LNCaP clone FGC (cell line): ENCODE measurements at regions not wholly inside any gene's neighbourhood (a gene's known extent, or its start where the extent isn't known, plus 50 kb on each side); places are given as distances from the start of the nearest gene placed in this dataset.
A peak's percentile ranks its signal among the peaks of the same experiment; 100 is the strongest.

Experiments used
- DNase-seq: peaks from one replicate; pipeline ENCODE4 v3.0.0-alpha.2; 2011; ENCODE audit warnings: low read depth
- H3K4me3 ChIP-seq: 2 replicates; pipeline ENCODE4 v1.5.1; 2011; ENCODE audit warnings: mild to moderate bottlenecking, low read depth, low read length, control low read depth
- CTCF ChIP-seq: IDR thresholded peaks from 2 replicates; pipeline ENCODE4 v1.5.1; 2012; ENCODE audit warnings: mild to moderate bottlenecking; ENCODE audit not compliant: control insufficient read depth, insufficient read depth; ENCODE audit errors: extremely low read depth

GRCh38 chr1:84759756-84760155, 69.5 kb upstream of the SSX2IP start:
- no peak for TF ChIP-seq CTCF
- no peak for DNase-seq
- no peak overlapping the region for H3K4me3 ChIP-seq

DNA sequence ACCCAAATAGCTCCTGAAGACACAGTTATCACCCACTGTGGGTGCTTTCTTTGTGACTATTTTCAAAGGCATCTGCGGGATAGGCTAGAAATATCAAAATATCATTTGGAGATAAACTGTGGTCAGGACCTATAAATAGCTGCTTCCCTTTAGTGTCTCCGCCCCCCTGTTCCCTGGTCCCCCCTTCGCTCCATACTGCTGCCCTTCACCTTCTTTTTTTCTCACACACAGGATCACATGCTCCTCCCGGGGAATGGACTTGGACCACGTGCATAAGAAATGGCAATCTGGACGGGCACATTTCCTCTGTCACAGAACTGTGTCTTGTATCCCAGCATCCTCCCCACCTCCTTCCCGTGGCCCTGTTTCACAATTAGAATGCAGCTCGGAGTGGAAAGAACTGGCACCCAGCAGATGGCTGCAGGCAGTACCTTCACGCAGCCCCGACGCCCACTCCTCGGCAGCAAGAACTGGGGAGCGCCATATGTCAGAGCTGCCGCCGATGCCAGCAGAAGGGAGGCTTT, 68.8 kb upstream of the SSX2IP start:
- no peak for DNase-seq
- H3K4me3 ChIP-seq, result no peak overlapping the region
- TF ChIP-seq CTCF, result no peak

GRCh38 chr1:84758476-84758875, 68.2 kb upstream of the SSX2IP start:
- no peak overlapping the region for H3K4me3 ChIP-seq
- no peak for TF ChIP-seq CTCF
- no peak for DNase-seq

DNA sequence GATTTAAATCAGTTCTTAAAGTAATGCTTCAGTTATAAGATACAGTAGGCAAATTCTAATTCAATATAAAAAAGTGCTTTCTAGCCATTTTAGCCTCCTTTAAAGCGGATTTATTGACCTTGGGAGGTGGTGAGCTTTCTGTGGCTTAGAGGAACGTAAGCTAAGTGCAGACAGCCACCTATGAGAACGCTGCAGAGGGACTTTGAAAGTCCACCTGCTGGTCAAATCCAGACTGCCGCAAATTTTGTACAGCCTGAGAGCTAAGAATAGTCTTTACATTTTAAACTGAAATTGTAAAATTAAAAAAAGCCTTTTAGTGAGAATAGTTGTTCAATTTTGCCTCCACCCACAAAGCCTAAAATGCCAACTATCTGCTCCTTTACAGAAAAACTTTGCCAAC, 67.0 kb upstream of the SSX2IP start:
- DNase-seq, result no peak
- no peak overlapping the region for H3K4me3 ChIP-seq
- TF ChIP-seq CTCF, result 0 out of 2 replicates have a peak, but pooled peaks have one; percentile 20

- DNase-seq, result no peak
- no peak for TF ChIP-seq CTCF
- H3K4me3 ChIP-seq, result no peak overlapping the region
These were observed 66.3 kb upstream of the SSX2IP start for GRCh38 chr1:84756455-84757082.

GRCh38 chr1:84756001-84756400, 65.7 kb upstream of the SSX2IP start:
- no peak for DNase-seq
- TF ChIP-seq CTCF, result no peak
- H3K4me3 ChIP-seq, result no peak overlapping the region

- no peak for DNase-seq
- no peak overlapping the region for H3K4me3 ChIP-seq
- TF ChIP-seq CTCF, result no peak
These were observed 65.0 kb upstream of the SSX2IP start for GRCh38 chr1:84755216-84755615.
